GM21390 (cell line): ENCODE measurements at regions not wholly inside any gene's neighbourhood (a gene's known extent, or its start where the extent isn't known, plus 50 kb on each side); places are given as distances from the start of the nearest gene placed in this dataset.
"Not testable (repeated sequence)": the region's sequence is repeated elsewhere in the genome, so short reads cannot be mapped to it uniquely, and the experiment has no call there.

Source experiments
- ATAC-seq: cut with Tn5 transposase; IDR thresholded peaks from one replicate; pipeline ENCODE4 v1.9.1; 2021; ENCODE audit not compliant: unreplicated experiment

GRCh38 chr10:16116404-16117304, 256.3 kb upstream of the MINDY3 start:
- ATAC-seq: peak; percentile 72

DNA sequence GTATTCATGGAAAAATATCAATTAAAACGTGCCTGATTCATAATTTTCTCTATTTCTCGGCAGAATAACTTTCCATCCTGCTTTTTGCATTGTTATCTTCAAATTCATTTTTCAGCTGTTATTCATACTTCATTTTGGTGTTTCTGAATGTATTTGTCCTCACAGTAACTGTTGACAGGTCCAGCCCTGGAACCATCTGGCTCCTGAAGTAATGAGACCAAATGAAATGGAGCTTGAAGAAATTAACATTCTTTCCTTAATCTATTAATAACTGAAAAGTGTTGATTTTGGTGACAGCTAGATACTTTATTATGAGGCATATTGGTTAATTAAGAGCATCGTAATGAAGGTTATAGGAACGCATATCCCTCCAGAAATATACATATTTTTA, 257.0 kb upstream of the MINDY3 start:
- ATAC-seq: no peak

DNA sequence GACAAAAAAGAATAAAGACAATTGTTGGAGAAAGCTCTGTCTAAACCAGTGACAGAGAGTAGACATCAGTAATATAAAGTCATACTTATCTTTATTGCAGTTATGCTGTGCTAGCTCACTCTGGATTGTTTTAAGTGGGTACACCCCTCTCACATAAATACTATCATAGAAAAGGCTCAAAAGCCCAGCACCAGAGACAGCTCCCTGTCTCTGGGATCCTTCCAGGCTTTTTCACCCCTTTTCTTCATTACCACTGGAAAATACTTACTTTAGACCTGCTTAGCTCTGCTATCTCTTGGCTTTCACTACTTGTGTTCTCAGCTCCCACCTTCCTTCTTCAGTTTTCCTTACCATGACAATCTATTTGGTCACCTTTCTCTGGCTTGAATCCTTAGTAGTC, 259.1 kb upstream of the MINDY3 start:
- ATAC-seq: no peak

DNA sequence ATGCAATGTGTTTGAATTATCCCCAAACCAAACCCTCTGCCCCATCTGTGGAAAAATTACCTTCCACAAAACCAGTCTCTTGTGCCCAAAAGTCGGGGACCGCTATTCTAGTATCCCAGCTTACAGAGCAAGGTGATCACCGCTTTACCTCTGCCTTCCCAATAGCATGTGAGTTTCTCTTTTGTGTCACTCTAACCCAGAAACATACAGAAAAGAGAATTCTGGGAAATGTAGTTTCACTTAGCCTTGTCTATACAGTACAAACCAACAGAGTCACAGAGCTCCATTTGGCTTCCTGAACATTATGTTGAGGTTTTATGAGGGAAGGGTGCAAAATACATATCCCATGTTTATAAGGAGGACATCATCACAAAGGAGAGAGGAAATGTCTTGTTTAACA, 260.3 kb upstream of the MINDY3 start:
- no peak for ATAC-seq

- ATAC-seq: no peak
Observed at GRCh38 chr10:16141499-16141898, 281.2 kb upstream of the MINDY3 start.

DNA sequence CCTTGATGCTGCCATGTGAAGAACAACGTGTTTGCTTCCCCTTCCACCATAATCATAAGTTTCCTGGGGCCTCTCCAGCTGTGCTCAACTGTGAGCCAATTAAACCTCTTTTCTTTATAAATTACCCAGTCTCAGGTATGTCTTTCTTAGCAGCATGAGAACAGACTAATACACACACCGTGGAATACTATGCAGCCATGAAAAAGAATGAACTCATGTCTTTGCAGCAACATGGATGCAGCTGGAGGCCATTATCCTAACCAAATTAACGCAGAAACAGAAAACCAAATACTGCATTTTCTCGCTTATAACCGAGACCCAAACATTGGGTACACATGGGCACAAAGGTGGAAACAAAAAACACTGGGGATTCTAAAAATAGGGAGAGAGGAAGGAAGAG, 286.7 kb upstream of the MINDY3 start:
- ATAC-seq: no peak

DNA sequence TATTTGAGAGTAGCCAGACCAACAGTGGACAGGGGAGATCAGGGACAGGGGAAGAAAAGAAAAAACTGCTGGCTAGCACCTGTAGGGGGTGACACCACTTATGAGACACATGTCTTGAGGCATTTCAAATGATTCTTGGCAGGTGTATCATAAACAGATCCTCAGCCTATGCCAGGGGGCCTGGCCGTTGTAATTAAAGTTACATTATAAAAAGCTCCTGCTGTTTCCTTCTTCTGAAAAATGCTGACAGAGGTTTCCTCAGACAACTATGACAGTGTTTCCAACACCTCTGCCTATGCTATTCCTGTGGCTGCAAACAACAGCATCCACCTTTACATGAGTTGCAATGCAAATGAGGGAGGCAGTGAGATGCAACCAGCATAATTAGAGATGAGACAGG, 281.0 kb upstream of the PTER start:
- no peak for ATAC-seq

GRCh38 chr10:16156681-16157080, 280.1 kb upstream of the PTER start:
- no peak for ATAC-seq

- ATAC-seq: not testable (repeated sequence)
Observed at GRCh38 chr10:16165067-16165466, 271.7 kb upstream of the PTER start.

- ATAC-seq: no peak
Observed at GRCh38 chr10:16182144-16182543, 254.7 kb upstream of the PTER start.

GRCh38 chr10:16182688-16183087, 254.1 kb upstream of the PTER start:
- no peak for ATAC-seq

DNA sequence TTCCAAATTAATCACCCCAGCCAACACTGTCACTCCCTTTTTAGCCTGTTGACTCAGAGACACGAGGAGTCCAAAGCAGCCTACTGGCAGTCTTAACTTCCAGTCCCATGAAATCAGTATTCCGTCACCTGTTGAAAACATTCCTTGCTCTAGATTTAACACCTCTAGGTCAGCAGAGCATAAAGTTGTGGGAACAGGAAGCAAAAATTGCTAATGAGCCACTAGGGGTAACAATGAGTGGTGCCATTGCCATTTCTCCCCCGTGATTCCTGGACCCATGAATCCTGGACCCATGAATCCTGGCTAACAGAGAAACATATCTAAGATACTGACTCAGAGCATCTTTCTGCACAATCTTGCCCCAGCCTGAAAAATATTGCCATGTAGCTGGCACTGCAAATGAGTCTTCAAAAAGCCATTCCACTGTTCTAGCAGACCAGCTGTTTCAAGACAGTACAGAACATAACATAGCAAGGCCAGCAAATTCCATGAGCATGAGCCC, 252.7 kb upstream of the PTER start:
- no peak for ATAC-seq

- no peak for ATAC-seq
Observed at GRCh38 chr10:16184906-16185305, 251.9 kb upstream of the PTER start.

- ATAC-seq: no peak
Observed at GRCh38 chr10:16186564-16186963, 250.2 kb upstream of the PTER start.

GRCh38 chr10:16187161-16187560, 249.6 kb upstream of the PTER start:
- no peak for ATAC-seq

GRCh38 chr10:16192337-16192736, 244.5 kb upstream of the PTER start:
- ATAC-seq: no peak

DNA sequence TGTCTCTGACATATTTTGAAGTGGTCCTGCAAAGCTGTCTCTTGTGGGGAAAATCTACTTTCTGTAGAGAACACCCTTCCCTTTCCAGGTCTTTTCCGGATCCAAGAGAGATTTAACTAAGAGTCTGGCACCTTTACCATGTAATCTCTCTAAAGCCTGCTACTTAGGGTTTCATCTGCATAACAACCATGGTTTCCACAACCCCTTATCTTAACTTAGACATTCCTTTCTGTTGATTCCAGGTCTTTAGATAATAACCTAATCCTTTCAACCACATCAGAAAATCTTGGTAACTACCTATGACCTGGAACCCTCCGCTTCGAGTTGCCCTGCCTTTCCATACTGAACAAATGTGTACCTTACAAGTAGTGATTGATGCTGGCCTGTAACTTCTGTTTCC, 243.6 kb upstream of the PTER start:
- no peak for ATAC-seq

DNA sequence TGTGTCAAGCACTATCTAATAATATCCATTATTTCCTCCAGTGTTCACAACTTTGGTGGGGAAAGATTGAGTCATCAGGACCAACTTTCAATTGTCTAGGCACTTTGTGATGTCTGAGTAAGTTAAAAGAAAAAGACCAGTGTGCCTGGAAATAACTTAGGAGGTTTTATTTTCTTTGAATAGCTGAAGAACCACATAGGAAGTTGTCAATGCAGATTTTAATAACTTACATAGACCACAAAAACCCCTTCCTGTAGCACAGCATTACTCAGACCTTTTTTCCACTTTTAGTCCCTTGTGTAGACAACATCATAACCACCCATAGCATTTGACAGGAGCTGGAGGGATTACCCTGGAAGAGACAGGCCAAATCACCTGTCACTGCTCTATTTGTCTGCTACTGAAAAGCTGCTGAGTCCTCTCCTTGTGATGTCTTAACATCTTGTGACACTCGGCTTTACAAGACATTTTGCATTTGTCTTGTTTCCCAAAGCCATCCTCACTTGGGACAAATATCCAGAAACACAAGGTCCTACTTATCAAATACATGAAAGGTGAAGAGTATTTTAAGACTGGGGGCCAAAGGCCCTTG, 241.5 kb upstream of the PTER start:
- peak; percentile 94 for ATAC-seq

DNA sequence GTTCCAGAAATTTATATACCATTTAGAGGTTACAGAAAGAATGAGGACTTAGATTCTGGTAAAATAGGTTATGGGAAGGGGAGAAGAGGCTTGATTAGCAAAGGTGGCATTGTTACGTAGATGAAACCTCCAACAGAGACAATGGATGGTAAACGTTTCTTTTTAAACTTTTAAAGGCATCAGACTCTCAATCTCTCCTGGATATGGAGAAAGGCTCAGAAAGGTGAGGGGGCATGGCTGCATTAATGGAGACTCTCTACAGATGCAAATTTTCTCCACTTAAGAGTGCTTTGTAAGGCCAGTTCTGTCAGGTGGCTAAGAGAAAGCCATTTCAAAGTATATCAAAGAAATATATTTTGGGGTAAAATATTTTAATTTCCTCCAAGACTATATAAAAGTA, 240.9 kb upstream of the PTER start:
- ATAC-seq: no peak

- no peak for ATAC-seq
Observed at GRCh38 chr10:16199216-16199615, 237.6 kb upstream of the PTER start.

DNA sequence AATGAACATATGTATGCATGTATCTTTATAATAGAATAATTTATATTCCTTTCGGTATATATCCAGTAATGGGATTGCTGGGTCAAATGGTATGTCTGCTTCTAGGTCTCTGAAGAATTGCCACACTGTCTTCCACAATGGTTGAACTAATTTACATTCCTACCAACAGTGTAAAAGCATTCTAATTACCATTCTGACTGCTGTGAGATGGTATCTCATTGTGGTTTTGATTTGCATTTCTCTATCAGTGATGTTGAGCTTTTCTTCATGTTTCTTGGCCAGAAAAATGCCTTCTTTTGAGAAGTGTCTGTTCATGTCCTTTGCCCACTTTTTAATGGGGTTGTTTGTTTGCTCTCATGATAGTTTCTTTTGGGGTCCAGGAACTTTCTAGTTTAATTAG, 213.2 kb upstream of the PTER start:
- ATAC-seq: not testable (repeated sequence)

GRCh38 chr10:16227674-16228073, 209.1 kb upstream of the PTER start:
- ATAC-seq: no peak
